Stimulated activated CD4-positive, alpha-beta T cell treated with anti-CD3 and anti-CD28 coated beads, Interleukin-1b, Interleukin-23, amount 100 ng/mL, for 24 hours (primary cell): ENCODE measurements at regions not wholly inside any gene's neighbourhood (a gene's known extent, or its start where the extent isn't known, plus 50 kb on each side); places are given as distances from the start of the nearest gene placed in this dataset.

Source experiments
- DNase-seq, 4 experiments: peaks; one replicate each; pipeline ENCODE4 v3.0.0-alpha.2; 2020; ENCODE audit warnings: low read depth in 4 of 4, low spot score in 1 of 4

DNA sequence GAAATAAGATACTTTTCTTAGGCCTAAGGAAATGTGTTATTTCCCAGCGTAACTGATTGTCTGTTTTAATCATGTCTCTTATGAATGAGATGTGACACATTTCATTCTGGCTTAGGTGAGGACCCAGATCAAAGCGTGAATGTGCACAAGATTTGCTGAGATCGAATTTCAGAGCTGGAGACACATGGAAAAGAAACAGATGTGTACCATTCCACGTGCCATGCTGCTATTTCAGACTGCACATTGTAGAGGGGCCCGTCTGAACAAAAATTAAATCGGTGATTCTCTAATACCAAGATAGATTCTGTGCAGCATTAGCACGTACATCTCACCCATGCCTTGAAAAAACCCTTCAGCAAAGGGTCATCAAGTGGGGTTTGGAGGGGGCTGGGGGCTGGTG, 290.4 kb downstream of the AACS start:
- DNase-seq, result no peak

GRCh38 chr12:125356111-125356510, 290.9 kb downstream of the AACS start:
- DNase-seq, result no peak

- no peak for DNase-seq
Measured at GRCh38 chr12:125357561-125357960, 292.3 kb downstream of the AACS start.

DNA sequence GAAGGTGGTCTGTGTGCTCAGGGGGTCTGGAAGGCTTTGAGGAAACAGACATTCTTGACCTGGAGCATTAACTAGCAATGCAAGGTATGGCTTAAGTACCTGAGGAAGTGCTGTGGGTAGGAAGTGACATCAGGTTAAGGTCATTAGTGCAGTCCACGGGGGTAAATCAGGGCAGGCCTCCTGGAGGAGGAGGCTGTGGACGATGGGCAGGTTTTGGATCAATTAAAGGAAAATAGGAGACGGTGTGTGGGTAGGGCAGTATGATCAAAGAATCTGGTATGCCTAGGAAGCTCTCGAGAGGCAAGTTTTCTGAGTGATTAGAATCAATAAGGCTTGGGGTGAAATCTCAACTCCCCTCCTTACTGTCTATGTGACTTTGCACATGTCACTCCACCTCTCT, 295.3 kb downstream of the AACS start:
- DNase-seq, result no peak

- no peak for DNase-seq
Measured at GRCh38 chr12:125371033-125371432, 305.8 kb downstream of the AACS start.

DNA sequence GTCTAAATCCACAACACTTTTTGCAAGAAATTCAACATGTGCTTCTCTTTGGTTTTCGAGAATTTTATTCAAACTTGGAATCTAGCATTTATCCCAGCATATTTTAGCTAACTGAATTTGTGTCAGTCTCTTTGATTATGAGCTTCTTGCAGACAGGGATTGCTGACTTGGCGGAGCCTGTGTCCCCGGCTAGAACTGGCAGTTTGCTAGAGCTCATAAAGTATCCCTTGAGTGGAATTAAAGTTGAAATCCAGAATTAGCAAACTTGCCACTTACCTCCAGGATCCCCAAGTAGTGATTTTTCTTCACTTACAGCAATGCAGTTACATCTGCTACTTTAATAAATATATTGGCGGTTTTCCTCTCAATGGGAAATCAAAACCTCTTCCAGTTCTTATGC, 306.9 kb downstream of the AACS start:
- DNase-seq, result no peak

DNA sequence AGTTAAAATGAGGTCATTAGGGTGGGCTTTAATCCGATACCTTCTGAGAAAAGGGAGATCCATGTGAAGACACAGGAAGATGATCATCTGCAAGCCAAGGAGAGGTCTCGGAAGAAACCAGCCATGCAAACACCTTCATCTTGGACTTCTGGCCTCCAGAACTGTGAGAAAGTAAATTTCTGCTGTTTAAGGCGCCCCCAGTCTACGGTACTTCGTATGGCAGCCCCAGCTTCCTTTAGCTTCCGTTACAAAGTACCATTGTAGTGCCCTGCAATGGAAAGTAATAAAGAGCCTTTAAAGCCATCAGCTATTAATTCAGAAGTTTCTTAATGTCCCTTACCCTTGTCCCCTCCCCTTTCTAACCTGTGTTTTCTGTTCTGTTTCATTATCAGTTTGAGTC, 308.1 kb downstream of the AACS start:
- no peak for DNase-seq

- DNase-seq, result no peak
Measured at GRCh38 chr12:125376422-125376821, 311.2 kb downstream of the AACS start.

DNA sequence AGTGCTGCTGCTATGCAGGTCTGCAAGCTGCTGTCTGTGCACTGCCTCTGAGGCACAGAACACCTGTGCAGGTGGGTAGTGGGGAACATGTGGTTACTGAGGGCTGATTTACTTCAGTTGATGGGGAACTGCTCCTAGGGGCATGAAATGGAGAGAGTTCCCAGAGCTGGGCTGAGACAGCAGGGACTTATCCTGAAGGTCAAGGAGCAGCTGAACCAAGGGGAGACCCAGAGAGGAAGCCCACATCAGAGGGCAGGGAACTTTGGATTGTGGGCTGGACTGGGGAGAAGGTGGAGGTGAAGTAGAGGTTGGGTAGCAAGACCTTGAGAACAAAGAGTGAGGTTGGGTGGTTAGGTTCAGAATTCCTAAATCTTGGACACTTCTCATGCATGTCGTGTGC, 311.9 kb downstream of the AACS start:
- DNase-seq, result no peak

- DNase-seq, result no peak
Measured at GRCh38 chr12:125381373-125381772, 316.1 kb downstream of the AACS start.

DNA sequence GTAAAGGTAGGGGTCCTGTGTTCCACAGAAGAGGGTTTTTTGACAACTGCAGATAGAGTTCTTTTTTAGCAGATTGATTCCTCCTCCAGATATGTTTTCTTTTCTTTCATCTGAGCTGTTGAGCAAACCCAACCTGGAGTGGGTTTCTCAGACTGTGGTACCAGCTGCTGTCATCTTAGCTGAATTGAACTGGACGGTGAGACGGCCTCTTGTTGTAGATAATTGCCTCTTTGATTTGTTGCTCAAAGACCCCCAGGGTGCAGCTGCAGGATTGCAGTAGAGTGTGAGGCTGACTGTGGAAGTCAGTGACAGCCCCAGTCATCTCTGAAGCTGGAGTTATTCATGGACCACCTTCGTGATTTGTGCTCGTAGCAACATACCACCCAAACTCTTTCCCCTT, 317.7 kb downstream of the AACS start:
- no peak for DNase-seq

- DNase-seq, result no peak
Measured at GRCh38 chr12:125386652-125387051, 321.4 kb downstream of the AACS start.

DNA sequence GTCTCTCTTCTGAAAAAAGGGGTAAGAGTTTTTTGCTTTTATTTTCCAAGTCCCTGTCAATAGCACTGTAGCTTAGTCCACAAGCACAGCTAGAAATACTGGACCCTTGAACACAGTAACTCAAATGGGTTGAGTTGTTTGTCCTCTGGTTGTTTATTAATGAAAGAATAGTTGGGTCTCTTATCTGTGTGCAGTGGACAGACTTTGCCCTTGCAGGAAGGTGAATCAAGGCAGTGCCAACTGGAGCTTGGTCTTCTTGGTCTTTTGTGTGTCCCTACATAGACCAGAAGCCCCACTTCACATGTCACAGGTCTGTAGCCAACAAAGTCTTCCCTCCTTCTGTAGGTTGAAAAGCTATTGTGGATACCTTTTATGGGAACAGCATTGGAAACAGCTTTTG, 322.0 kb downstream of the AACS start:
- DNase-seq, result no peak

DNA sequence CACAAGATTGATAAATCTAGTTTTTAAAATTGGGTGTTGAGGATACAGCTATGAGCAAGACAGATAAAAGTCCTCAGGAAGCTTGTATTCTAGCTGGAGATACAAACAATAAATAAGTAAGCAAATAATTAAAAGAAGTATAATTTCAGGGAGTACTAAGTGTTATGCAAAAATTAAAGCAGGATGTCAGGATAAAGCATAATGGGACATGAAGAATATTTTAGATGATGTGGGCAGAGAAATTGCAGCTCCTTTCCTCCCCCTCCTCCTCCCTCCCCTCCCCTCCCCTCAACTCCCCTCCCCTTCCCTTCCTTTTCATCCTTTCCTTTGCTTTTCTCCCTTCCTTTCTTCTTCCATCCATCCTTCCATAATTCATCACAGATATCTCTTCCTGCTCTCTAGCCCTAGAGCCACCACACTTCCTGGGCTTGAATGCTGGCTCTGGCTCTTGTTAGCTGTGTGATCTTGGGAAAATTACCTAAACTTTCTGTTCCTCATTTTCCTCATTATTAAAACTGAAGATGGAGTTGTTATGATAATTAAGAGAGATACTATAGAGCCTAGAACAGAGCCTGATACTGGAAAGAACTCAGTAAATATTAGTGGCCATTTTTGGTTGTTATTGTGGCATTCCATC, 323.9 kb downstream of the AACS start:
- no peak for DNase-seq

GRCh38 chr12:125393569-125393968, 328.3 kb downstream of the AACS start:
- DNase-seq, result no peak

- DNase-seq, result no peak
Measured at GRCh38 chr12:125395583-125396215, 330.5 kb downstream of the AACS start.

- DNase-seq, result no peak
Measured at GRCh38 chr12:125399489-125399888, 334.3 kb downstream of the AACS start.

DNA sequence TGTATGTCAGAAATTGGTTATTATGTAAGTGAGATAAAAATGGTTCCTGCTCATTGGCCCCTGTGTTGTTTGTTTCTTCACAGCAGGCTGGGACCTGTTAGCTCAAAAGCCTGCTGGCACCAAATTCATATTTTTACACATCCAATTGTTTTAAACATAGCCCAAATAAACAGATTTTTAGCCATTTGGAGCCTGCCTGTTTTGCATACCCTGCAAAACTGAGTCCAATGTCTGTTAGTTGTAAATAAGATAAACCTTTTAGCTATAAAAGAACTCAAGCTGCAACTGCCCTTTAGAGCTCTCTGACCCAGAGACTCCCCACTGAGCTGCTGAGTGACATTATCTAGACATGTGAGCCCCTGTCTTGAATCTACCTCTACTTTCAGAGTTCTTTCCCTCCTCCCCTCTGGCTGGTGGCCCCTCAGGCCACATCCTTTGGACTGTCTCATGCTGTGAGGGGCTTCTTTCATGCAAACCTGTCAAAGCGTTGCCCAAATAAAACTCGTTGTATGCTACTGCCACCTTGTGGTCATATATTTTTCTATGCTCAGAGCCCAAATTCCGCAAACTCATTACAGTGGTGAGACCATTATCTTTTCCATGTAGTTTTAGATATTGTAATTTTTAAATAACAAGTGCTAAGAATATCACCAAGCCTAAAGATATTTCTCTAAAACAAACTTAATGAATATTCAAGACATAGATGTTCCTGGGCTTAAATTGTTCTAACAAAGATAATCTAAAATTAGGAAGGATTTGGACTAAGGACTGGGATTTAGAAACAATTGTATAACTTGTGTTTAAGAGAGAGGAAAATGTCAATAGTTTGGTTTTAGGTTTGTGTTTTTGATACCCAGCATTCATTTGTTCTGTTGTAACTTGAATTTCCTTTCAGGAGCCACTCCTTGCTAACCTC, 337.9 kb downstream of the AACS start:
- DNase-seq, result no peak

- DNase-seq, result no peak
Measured at GRCh38 chr12:125403843-125404242, 338.6 kb downstream of the AACS start.

- DNase-seq, result no peak
Measured at GRCh38 chr12:125406131-125406530, 340.9 kb downstream of the AACS start.

GRCh38 chr12:125408718-125409117, 343.5 kb downstream of the AACS start:
- no peak for DNase-seq

- no peak for DNase-seq
Measured at GRCh38 chr12:125412506-125412905, 347.3 kb downstream of the AACS start.
